ENCODE measurements at regions not wholly inside any gene's neighbourhood (a gene's known extent, or its start where the extent isn't known, plus 50 kb on each side); places are given as distances from the start of the nearest gene placed in this dataset.

- TF ChIP-seq CTCF (IDR thresholded peaks at IDR 0.05) (no peak), POLR2A (IDR thresholded peaks at IDR 0.05) (no peak)
Measured at GRCh38 chr11:42145311-42145710, 685.9 kb upstream of the LRRC4C start.

Measured in esophagus squamous epithelium (tissue), 4 donors.